Right ventricle myocardium superior (tissue), 1 donor: ENCODE measurements at regions not wholly inside any gene's neighbourhood (a gene's known extent, or its start where the extent isn't known, plus 50 kb on each side); places are given as distances from the start of the nearest gene placed in this dataset.
"Not testable (repeated sequence)": the region's sequence is repeated elsewhere in the genome, so short reads cannot be mapped to it uniquely, and the experiment has no call there.

Experiments used
- ATAC-seq: fragments of 200-7000 bp; cut with Tn5 transposase; one replicate; pipeline ENCODE4 v1.9.1; 2020; ENCODE audit warnings: mild to moderate bottlenecking; ENCODE audit not compliant: poor library complexity
- DNase-seq: peaks from one replicate; pipeline ENCODE4 v3.0.0-alpha.2; 2020
- intact Hi-C: fragments of 100-400 bp; cut with DNase I; formaldehyde crosslinking; loops from one replicate; pipeline ENCODE4 v1.11.2; 2022
- donor health status: DM: no; HTN: yes; CAD: no; lungs with severe emphysema.

DNA sequence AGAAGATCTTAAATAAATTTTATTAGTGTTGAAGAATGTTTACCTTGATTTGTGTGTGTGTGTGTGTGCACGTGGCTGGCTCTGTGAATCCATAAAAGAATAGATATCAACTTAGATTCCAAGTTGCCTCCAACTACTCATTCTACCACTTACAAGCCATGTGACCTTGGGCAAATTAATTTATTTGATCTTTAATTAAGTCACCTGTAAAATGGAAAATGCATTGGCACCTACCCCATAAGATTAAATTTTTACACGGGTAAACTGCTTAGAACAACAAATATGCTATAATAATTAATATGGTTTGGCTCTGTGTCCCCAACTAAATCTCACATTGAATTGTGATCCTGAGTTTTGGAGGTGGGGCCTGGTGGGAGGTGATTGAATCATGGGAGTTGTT is 604.9 kb upstream of the NRG3 start:
- ATAC-seq (no peak), DNase-seq (no peak)
- intact Hi-C loops, result no loop called here

DNA sequence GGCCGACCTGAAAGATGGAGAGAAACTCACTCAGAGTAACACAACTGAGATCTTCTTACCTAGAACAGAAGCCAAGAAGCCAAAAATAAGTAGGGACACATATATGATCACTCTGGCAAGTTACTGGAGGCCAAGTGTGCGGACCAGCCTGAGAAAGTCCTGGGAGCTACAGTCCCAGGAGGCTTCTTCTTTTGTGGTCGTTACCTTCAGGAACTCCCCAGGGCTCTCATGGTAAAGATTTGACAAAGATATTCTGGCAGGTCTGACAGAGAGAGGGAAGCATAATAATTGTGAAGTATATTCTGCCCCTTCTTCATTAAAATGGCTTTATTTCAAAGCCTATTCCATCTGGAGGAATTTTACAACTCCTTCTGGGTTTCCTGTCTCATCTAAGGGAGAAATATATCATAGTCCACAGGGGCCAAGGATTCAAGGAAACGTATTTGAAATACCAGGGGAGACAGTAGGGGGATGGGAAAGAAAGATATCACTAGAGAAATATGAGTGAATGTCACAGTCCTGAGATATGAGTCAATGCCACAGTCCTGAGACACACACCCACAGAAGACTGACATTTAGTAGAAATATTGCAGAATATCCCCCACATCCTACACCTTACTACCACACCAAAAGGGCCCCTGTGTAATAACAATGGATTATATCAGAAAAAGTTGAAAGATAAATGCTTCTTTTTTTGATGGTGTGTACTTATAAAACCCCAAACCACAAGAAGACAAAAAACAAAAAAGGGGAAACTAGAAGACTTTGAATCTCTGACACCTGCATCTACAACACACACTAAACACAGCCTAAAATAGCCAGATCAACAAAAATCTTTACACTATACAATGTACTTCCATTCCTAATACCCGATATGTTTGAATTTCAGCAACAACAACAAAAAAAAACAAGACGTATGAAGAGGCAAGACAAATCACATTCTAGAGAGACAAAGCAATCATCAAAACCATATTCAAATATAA is 594.2 kb upstream of the NRG3 start:
- no peak for ATAC-seq
- intact Hi-C loops, result no loop called here

DNA sequence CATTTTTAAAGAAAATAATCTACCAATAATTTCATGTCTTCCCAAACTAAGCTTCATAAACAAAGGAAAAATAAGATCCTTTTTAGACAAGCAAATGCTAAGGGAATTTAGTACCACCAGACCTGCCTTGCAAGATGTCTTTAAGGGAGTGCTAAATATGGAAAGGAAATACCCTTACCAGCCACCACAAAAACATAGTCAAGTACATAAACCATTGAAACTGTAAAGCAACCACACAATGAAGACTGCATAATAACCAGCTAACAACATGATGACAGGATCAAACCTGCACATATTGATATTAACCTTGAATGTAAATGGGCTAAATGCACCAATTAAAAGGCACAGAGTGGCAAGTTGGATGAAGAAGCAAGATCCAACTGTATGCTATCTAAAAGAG is 586.5 kb upstream of the NRG3 start:
- no peak for ATAC-seq
- intact Hi-C loops, result no loop called here
- no peak for DNase-seq

More for the DNA sequence above, 594.2 kb upstream of the NRG3 start:
- DNase-seq, result no peak

DNA sequence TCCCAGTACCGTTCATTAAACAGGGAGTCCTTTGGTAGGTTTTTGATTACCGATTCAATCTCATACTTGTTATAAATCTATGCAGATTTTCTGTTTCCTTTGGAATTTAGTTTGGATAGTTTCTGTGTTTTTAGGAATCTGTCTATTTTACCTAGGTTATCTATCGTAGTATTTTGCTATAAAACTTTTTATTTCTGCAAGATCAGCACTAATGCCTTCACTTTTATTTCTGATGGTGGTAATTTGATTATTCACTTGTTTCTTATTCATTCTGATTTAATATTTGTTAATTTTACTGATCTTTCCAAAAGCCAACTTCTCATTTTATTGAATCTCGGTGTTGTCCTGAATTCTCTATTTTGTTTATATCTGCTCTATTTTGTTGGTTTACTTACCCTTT is 577.7 kb upstream of the NRG3 start:
- DNase-seq (no peak), ATAC-seq (no peak)
- intact Hi-C loops, result no loop called here

DNA sequence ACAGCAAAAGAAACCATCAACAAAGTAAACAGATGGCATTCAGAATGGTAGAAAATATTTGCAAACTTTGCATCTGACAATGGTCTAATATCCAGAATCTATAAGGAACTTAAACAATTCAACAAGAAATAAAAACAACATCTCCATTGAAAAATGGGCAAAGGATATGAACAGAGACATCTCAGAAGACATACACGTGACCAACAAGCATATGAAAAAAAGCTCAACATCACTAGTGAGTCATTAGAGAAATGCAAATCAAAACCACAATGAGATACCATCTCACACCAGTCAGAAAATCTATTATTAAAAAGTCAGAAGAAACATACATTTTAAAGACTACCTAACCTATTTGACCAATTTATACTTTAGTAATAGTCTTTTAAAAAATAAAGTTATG is 571.3 kb upstream of the NRG3 start:
- intact Hi-C loops, result no loop called here
- ATAC-seq (no peak), DNase-seq (no peak)

DNA sequence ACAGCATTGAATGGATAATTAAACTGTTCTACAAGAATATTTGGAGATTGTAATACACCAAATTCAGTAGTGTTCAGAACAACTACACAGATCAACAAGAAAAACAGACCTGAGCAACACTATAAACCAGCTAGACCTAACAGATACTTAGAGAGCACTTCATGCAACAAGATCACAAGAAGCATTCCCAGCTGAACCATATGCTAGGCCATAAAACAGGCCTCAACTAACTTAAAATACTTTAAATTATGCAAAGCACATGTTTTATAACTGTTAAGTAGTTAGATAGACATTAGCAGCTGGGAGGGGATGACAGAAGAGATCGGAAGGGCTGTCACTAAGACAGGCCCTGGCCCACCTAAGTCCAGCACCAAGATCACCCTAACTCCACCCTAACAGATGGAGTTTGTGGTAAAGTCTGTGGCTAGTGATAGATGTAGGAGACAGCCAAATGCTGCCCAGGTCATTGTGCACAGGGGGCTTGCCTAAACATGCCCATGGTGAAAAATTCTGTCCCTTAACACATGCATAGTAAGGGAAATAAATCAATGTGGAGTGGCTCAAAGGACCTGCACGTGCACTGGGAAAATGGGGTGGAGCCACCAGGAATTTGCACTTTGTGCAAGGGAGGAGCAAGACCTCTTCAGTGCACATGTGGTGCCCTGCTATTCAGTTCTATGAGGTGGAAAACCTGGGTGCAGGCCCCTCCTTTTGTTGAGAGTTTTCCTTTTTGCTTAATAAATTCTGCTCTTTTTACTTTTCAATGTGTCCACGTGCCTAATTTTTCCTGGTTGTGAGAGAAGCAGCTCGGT is 567.8 kb upstream of the NRG3 start:
- no peak for ATAC-seq
- intact Hi-C loops, result no loop called here
- no peak for DNase-seq

DNA sequence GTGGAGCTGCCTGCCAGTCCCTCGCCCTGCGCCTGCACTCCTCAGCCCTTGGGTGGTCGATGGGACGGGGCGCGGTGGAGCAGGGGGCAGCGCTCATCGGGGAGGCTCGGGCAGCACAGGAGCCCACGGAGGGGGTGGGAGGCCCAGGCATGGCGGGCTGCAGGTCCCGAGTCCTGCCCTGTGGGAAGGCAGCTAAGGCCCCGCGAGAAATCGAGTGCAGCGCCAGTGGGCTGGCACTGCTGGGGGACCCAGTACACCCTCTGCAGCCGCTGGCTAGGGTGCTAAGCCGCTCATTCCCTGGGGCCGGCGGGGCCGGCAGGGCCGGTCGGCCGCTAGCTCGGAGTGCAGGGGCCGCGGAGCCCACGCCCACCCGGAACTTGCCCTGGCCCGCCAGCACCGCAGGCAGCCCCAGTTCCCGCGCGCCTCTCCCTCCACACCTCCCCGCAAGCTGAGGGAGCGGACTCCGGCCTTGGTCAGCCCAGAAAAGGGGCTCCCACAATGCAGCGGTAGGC is 565.9 kb upstream of the NRG3 start:
- intact Hi-C loops, result no loop called here
- ATAC-seq (no peak), DNase-seq (no peak)

DNA sequence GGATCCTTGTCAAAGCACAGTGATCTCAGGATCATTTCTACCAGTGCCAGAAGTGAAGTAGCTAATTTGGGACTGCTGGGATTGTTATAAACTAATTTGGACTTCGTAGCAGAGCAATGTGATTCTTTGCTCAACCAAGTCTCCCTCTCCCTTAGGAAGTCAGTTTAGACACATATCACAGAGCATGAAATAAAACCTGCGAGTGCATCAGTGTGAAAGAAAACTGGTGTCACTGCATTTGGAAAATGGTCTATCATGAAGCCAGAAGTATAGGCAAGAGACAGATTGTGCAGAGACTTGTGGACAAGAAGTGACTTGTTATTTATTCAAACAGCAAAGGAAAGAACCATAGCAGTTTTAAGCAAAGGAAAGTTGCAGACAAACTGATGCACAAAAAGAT is 560.5 kb upstream of the NRG3 start:
- ATAC-seq, result no peak
- no peak for DNase-seq
- intact Hi-C loops, result no loop called here

DNA sequence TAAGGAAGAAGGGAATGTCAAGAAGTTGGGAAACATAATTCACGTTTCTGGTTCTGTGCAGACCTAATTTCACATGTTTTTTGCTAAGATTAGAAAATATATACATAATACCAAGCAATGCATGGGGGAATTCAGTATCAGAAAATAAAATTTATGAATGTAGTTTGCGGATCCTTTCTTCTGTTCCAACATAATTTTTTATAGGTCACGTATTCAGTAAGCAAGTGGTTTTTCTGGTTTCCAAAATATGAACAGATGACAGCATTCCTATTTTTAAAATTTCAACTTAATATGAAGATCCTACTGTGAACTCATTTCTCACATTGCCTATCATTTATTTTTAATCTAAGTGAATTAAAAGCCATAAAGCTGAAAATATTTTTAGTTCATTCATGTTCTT is 560.0 kb upstream of the NRG3 start:
- DNase-seq (no peak), ATAC-seq (no peak)
- intact Hi-C loops, result no loop called here

DNA sequence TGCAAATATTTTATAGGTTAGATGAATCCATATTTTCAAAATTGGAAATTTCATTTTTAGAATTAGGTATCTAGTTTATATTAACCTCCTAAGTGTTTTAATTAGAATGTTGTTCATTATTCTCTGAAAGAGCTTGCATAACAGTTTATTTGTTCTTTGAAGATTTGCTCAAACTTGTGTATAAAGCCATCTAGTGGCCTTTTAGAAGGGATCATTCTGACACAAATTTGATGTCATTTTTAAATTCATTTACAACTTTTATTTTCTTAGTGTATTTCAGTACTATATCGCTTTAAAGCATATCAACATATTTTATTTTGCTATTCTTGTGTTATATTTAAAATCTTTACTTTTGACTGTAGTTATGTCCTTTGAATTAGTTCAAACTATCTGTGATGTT is 527.0 kb upstream of the NRG3 start:
- ATAC-seq (no peak), DNase-seq (no peak)
- intact Hi-C loops, result no loop called here

DNA sequence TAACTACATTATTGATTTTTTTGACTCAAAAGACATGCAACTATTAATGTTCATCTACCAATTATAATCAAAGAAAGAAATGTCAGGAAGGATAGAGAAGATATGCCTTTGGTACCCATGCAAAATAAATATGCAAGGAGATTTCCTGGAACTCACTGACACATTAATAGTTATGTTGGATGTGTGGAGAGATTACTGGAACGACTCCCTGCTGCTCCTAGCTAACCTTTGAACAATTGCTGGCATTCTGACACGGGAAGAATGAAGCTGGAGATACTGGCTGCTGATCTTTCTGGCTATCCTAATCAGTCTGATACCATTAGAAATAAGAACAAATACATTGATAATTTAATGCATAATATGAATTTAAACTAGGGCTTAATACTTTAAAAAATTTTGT is 507.9 kb upstream of the NRG3 start:
- ATAC-seq, result no peak
- no peak for DNase-seq
- intact Hi-C loops, result no loop called here

DNA sequence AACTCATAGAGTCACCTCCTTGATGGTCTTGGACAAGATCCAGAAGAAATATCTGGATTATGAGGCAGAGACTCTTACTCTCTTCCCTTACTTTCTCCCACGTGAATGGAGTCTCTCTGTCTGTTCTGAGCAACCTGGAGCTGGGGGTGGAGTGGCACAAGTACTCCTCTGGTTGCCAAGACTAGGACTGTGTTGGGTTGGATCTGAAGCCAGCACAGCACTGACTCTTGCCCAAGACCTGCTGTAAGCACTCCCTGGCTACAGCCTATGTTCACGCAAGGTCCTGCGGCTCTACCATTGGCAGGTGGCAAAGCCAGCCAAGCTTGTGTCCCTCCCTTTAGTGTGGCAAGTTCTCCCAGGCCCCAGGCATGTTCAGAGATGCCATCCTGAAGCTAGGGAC is 488.2 kb upstream of the NRG3 start:
- ATAC-seq (no peak), DNase-seq (no peak)
- intact Hi-C loops, result no loop called here

DNA sequence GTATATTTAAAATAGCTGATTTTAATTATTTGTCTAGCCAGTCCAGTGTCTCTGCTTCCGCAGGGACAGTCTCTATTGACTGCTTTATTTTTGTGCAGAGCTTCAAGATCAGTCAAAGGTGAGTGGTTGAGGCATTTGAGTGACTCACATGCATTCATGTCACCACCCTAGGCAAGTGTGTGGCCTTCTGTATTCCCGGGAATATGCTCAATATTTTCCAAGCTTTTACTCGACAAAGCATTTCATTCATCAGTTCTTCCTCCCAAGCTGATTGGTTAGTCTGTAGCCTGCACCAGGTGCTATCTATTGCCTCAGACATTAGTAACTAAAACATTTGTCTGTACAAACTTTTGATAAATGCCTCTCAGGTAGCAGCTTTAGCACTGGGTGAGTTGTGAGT is 471.5 kb upstream of the NRG3 start:
- DNase-seq (no peak), ATAC-seq (no peak)
- intact Hi-C loops, result no loop called here

DNA sequence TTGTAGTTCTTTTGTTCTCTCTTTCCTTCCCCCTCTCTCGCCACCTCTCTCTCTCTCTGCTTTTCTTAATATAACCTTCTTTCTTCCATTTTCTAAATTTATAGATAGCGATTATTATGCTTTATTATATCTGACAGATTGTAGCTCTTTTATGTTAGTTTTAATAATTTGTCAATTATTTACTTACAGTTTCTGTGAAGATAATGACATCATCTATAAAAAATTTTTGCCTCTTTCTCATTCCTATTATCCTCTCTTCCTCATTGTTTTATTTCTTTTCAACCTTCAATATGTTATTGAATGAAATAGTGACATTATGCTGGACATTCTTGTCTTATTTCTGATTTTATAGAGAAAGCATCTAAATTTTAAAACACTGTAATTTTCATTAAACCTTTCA is 469.6 kb upstream of the NRG3 start:
- intact Hi-C loops, result no loop called here
- DNase-seq (no peak), ATAC-seq (no peak)

DNA sequence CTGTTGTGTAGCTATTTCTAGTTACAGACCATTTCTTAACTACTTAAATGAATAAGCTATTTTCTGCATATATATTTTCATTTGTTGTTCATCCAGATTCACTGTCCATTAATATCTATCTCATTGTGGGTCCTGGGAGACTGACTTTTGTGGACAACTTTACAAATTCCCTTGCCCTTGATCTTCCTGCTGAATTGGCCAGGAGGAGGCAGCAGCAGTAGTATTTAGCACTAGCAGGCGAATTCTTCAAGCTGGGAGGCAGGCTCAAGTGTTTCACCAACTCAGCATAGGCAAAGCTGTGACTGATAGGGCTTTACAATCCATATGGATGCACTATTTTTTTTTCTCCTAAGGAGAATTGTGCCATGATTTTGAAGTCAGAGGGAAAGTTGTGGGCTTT is 461.0 kb upstream of the NRG3 start:
- ATAC-seq (no peak), DNase-seq (no peak)
- intact Hi-C loops, result no loop called here

DNA sequence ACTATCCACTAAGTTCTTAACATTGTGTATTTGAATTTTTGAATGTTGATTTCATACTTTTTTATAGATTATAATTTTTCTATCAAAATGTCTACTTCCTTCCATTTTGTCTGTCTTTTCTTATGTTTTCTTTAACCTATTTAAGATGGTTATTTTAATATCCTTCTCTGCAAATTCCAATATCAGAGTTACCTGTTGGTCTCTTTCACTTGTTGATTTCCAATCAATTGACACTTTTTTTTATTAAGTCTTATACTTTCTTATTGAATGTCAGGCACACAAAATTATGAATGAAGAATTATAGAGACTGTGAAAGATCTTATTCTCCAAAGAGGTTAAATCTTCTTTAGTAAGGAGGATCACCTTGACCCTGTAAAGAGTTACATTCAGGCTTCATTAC is 448.3 kb upstream of the NRG3 start:
- intact Hi-C loops, result no loop called here
- DNase-seq (no peak), ATAC-seq (no peak)

DNA sequence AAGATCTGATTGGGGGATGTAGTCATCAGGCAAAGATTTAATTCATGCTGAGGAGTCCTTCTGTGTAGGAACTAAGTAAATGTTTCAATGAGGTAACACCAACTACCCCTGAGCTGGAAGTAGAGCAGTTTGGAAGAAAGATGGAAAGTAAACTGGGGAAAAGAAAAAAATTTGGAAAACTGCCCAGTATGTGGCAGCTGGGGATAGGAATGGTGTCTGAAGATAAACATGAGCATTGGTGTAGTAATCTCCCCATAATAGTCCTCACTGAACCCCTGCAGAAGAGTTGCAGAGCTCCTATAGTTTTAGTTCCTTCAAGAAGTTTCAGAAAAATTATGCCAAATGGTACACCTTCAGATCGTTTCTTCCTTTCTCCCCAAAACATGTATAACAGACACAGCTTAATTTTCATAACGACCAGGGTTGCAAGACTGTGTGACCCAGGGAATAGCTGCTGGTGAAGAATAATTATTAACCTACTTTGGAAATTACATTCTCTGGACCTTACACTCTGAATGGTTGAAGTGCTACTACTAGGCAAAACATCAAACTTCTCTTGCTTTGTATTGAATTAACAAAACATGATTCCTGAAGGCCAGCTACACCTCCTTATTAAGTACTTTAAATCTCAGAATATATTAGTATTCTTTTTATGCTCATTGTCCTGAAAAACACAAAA is 446.4 kb upstream of the NRG3 start:
- ATAC-seq (no peak), DNase-seq (no peak)
- intact Hi-C loops, result no loop called here

DNA sequence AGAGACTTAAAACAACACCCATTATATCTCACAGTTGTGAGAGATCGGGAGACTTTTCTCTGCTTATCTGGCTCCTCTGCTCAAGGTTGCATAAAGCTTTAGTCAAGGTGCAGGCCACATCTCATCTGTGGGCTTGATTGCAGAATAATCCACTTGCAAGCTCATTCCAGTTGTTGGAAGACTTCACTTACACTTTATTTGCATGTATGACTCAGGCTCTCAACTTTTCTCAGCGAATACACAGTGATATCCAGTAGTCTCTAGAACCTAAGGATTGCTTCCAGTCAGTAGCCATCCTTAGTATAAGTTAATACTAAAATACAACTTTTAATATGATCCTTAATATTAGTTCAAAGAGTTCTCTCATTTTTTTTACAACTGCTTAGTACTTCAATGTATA is 435.5 kb upstream of the NRG3 start:
- ATAC-seq, result no peak

DNA sequence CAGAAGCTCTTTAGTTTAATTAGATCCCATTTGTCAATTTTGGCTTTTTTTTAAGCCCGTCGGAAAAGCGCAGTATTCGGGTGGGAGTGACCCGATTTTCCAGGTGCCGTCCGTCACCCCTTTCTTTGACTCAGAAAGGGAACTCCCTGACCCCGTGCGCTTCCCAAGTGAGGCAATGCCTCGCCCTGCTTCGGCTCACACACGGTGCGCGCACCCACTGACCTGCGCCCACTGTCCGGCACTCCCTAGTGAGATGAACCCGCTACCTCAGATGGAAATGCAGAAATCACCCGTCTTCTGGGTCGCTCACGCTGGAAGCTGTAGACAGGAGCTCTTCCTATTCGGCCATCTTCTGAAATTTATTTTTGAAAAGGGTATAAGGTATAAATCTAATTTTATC is 433.4 kb upstream of the NRG3 start:
- ATAC-seq, DNase-seq, intact Hi-C loops: not testable (repeated sequence)

More for the DNA sequence above, 435.5 kb upstream of the NRG3 start:
- intact Hi-C loops, result no loop called here
- DNase-seq, result no peak
